Dendritic cell treated with granulocyte-macrophage colony-stimulating factor and Interleukin-4, amounts not matched to agents 40 ng/mL and 50 ng/mL, for 4 days (primary cell): ENCODE measurements at regions not wholly inside any gene's neighbourhood (a gene's known extent, or its start where the extent isn't known, plus 50 kb on each side); places are given as distances from the start of the nearest gene placed in this dataset.
"Not testable (repeated sequence)": the region's sequence is repeated elsewhere in the genome, so short reads cannot be mapped to it uniquely, and the experiment has no call there.

ENCODE experiments used
- H3K27ac Mint-ChIP-seq: one replicate; pipeline ENCODE4 v1.8.0; 2022; ENCODE audit warnings: mild to moderate bottlenecking, mixed read lengths
- H3K27me3 Mint-ChIP-seq: one replicate; pipeline ENCODE4 v1.8.0; 2022; ENCODE audit warnings: mild to moderate bottlenecking, mixed read lengths
- H3K36me3 Mint-ChIP-seq: one replicate; pipeline ENCODE4 v1.8.0; 2022; ENCODE audit warnings: low read depth, mixed read lengths
- H3K4me1 Mint-ChIP-seq: one replicate; pipeline ENCODE4 v1.8.0; 2022; ENCODE audit warnings: low read depth, mixed read lengths
- H3K4me3 Mint-ChIP-seq: one replicate; pipeline ENCODE4 v1.8.0; 2022; ENCODE audit warnings: mild to moderate bottlenecking, moderate library complexity, mixed read lengths
- H3K9me3 Mint-ChIP-seq: one replicate; pipeline ENCODE4 v1.8.0; 2022; ENCODE audit warnings: mixed read lengths
- intact Hi-C: fragments of 100-400 bp; cut with micrococcal nuclease; formaldehyde crosslinking; loops from one replicate; pipeline ENCODE4 v1.15.0; 2022

GRCh38 chr11:54927704-54928103 lies 221.1 kb downstream of the OR4A5 start:
- Mint-ChIP-seq H3K27ac (no peak overlapping the region), H3K9me3 (peaks cover 91% of the 10 kb centered on the region), H3K4me3 (no peak overlapping the region), H3K27me3 (no peaks in the 10 kb centered on the region), H3K36me3 (no peaks in the 10 kb centered on the region), H3K4me1 (no peaks in the 10 kb centered on the region)
- intact Hi-C loops: no loop called here

- peaks cover 91% of the 10 kb centered on the region for H3K9me3 Mint-ChIP-seq
- intact Hi-C loops: no loop called here
Observed at GRCh38 chr11:54930930-54931329, 224.3 kb downstream of the OR4A5 start.

GRCh38 chr11:54944211-54944610 lies 237.6 kb downstream of the OR4A5 start:
- Mint-ChIP-seq H3K4me1 (no peaks in the 10 kb centered on the region), H3K27me3 (no peaks in the 10 kb centered on the region), H3K4me3 (no peak overlapping the region), H3K27ac (no peak overlapping the region), H3K9me3 (peaks cover 78% of the 10 kb centered on the region), H3K36me3 (no peaks in the 10 kb centered on the region)
- intact Hi-C loops: no loop called here

More at GRCh38 chr11:54930930-54931329, 224.3 kb downstream of the OR4A5 start:
- Mint-ChIP-seq H3K36me3 (no peaks in the 10 kb centered on the region), H3K4me3 (no peak overlapping the region), H3K4me1 (no peaks in the 10 kb centered on the region), H3K27ac (no peak overlapping the region), H3K27me3 (no peaks in the 10 kb centered on the region)

GRCh38 chr11:54946424-54946823 lies 239.8 kb downstream of the OR4A5 start:
- Mint-ChIP-seq H3K27me3 (no peaks in the 10 kb centered on the region), H3K27ac (no peak overlapping the region), H3K36me3 (no peaks in the 10 kb centered on the region), H3K4me1 (no peaks in the 10 kb centered on the region), H3K4me3 (no peak overlapping the region), H3K9me3 (peaks cover 56% of the 10 kb centered on the region)
- intact Hi-C loops: no loop called here

GRCh38 chr11:54947175-54947574 lies 240.5 kb downstream of the OR4A5 start:
- intact Hi-C loops, H3K4me3 Mint-ChIP-seq, H3K27ac Mint-ChIP-seq: not testable (repeated sequence)

GRCh38 chr11:54979375-54979774 lies 272.7 kb downstream of the OR4A5 start:
- Mint-ChIP-seq H3K4me1 (no peaks in the 10 kb centered on the region), H3K36me3 (no peaks in the 10 kb centered on the region), H3K27ac (no peak overlapping the region), H3K9me3 (peaks cover 95% of the 10 kb centered on the region), H3K27me3 (no peaks in the 10 kb centered on the region), H3K4me3 (no peak overlapping the region)
- intact Hi-C loops: no loop called here

More at GRCh38 chr11:54947175-54947574, 240.5 kb downstream of the OR4A5 start:
- not testable (repeated sequence) for H3K36me3 Mint-ChIP-seq, H3K27me3 Mint-ChIP-seq, H3K4me1 Mint-ChIP-seq
- peaks cover 49% of the 10 kb centered on the region for H3K9me3 Mint-ChIP-seq

- no peaks in the 10 kb centered on the region for H3K4me1 Mint-ChIP-seq
- H3K36me3 Mint-ChIP-seq: no peaks in the 10 kb centered on the region
- peaks cover 97% of the 10 kb centered on the region for H3K9me3 Mint-ChIP-seq
- H3K27me3 Mint-ChIP-seq: no peaks in the 10 kb centered on the region
- intact Hi-C loops: no loop called here
- H3K27ac Mint-ChIP-seq: no peak overlapping the region
- no peak overlapping the region for H3K4me3 Mint-ChIP-seq
Observed at GRCh38 chr11:54985731-54986130, 276.2 kb upstream of the TRIM48 start.

- H3K4me3 Mint-ChIP-seq, H3K27me3 Mint-ChIP-seq, intact Hi-C loops, H3K36me3 Mint-ChIP-seq, H3K27ac Mint-ChIP-seq, H3K4me1 Mint-ChIP-seq: not testable (repeated sequence)
- peaks cover 94% of the 10 kb centered on the region for H3K9me3 Mint-ChIP-seq
Observed at GRCh38 chr11:55028837-55029236, 233.1 kb upstream of the TRIM48 start.

GRCh38 chr11:55054723-55055122 lies 207.2 kb upstream of the TRIM48 start:
- no peak overlapping the region for H3K27ac Mint-ChIP-seq
- no peaks in the 10 kb centered on the region for H3K4me1 Mint-ChIP-seq
- H3K27me3 Mint-ChIP-seq: no peaks in the 10 kb centered on the region
- no peak overlapping the region for H3K4me3 Mint-ChIP-seq
- intact Hi-C loops: no loop called here
- H3K9me3 Mint-ChIP-seq: peaks cover 80% of the 10 kb centered on the region
- no peaks in the 10 kb centered on the region for H3K36me3 Mint-ChIP-seq

GRCh38 chr11:55084588-55084987 lies 177.4 kb upstream of the TRIM48 start:
- H3K27ac Mint-ChIP-seq, intact Hi-C loops, H3K4me1 Mint-ChIP-seq, H3K36me3 Mint-ChIP-seq, H3K27me3 Mint-ChIP-seq, H3K4me3 Mint-ChIP-seq: not testable (repeated sequence)
- peaks cover 95% of the 10 kb centered on the region for H3K9me3 Mint-ChIP-seq

GRCh38 chr11:55106391-55106790 lies 155.6 kb upstream of the TRIM48 start:
- Mint-ChIP-seq H3K4me1 (no peaks in the 10 kb centered on the region), H3K27ac (no peak overlapping the region), H3K27me3 (no peaks in the 10 kb centered on the region), H3K36me3 (no peaks in the 10 kb centered on the region), H3K4me3 (no peak overlapping the region), H3K9me3 (peaks cover 75% of the 10 kb centered on the region)
- intact Hi-C loops: no loop called here
